ENCODE measurements at regions not wholly inside any gene's neighbourhood (a gene's known extent, or its start where the extent isn't known, plus 50 kb on each side); places are given as distances from the start of the nearest gene placed in this dataset.

DNA sequence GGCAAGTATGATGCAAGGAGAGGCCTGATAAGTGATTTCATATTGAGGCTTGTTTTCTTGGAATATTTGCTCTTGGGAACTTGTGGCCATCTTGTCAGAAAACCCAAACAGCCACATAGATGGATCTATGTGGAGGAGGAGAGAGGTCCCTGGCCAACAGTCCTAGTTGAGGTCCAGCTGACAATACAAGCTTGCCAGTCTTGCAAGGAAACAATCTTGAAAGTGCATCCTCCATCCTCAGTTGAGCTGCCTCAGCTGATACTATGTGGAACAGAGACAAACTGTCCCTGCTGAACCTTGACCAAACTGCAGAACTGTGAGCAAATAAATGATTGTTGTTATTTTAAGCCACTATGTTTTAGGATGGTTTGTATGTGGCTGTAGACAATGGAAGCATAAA, 146.4 kb downstream of the TMX1 start:
- H3K4me3 ChIP-seq (ENCODE audit: low read depth, poor library complexity, severe bottlenecking), result no peak overlapping the region
- intact Hi-C loops (cut with DNase I; ENCODE audit: low total_unique reads), result no loop called here
- no peak for TF ChIP-seq POLR2A (IDR thresholded peaks at IDR 0.05)
- TF ChIP-seq, protein P1, sequence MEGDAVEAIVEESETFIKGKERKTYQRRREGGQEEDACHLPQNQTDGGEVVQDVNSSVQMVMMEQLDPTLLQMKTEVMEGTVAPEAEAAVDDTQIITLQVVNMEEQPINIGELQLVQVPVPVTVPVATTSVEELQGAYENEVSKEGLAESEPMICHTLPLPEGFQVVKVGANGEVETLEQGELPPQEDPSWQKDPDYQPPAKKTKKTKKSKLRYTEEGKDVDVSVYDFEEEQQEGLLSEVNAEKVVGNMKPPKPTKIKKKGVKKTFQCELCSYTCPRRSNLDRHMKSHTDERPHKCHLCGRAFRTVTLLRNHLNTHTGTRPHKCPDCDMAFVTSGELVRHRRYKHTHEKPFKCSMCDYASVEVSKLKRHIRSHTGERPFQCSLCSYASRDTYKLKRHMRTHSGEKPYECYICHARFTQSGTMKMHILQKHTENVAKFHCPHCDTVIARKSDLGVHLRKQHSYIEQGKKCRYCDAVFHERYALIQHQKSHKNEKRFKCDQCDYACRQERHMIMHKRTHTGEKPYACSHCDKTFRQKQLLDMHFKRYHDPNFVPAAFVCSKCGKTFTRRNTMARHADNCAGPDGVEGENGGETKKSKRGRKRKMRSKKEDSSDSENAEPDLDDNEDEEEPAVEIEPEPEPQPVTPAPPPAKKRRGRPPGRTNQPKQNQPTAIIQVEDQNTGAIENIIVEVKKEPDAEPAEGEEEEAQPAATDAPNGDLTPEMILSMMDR (IDR thresholded peaks at IDR 0.05), result no peak
- no peak for DNase-seq (ENCODE audit: low spot score in 2 of 2)

DNA sequence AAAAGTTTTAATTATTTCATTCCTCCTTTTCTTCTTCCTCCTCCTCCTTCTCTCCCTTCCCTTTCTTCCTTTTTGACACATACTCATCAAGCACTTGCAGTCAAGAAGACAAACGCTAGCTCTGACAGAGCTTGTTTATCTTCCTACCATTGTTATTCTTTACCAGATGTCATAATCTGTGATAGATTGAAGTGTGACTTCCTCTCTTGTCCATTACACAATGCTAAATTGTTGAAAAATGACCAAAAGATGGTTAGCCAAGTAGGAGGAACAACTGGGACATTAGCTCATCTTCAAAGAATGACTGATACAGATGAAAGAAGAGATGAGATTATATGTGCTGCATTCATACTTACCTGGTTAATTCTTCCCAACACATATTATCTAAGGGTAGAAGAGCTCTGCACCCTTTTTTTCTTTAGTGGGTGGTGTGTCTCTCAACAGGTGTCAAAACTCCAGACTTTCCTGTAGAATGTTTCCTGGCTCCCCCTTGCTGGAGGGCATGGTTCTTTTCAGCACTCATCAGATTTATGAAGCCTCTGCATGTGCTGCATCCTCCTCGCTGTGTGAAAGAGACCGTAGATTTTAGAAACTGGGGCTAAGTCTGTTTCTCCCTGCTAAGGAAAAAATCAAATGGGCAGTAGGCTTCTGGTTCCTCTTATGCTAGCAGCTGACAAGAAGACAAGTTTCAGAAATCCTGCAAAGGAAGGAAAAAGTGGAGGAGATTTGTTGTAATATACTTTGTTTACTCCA, 147.1 kb downstream of the TMX1 start:
- intact Hi-C loops (cut with DNase I; ENCODE audit: low total_unique reads), result no loop called here
- TF ChIP-seq POLR2A (IDR thresholded peaks at IDR 0.05), result no peak
- TF ChIP-seq, protein P1 (IDR thresholded peaks at IDR 0.05), result no peak
- 40 to 46% methylated on average over 3 of the region's 3 CpGs for WGBS, 2 donors
- DNase-seq (ENCODE audit: low spot score in 2 of 2), result no peak
- H3K4me3 ChIP-seq (ENCODE audit: low read depth, poor library complexity, severe bottlenecking), result no peak overlapping the region

DNA sequence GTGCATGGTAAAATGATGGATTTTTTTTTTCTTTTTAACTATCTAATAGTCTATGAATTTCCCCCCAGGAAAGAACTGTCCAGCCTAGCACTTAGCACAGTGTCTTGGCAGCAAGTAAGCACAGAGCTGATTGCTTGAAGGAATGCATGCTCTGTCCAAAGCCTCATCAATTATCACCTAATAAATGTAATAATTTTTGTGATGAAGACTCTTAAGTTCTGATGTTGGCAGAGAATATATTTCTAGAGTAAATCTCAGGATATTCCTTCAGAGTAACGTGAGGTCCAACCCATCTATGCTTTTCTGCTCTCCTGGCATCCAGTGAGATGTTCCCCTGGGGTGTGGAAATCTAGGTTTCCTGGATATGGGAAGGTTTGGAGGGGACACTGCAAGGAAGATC, 152.4 kb downstream of the TMX1 start:
- 41 to 55% methylated on average over 1 of the region's 1 CpG for WGBS, 2 donors
- intact Hi-C loops (cut with DNase I; ENCODE audit: low total_unique reads), result no loop called here
- no peak overlapping the region for H3K4me3 ChIP-seq (ENCODE audit: low read depth, poor library complexity, severe bottlenecking)
- no peak for TF ChIP-seq POLR2A (IDR thresholded peaks at IDR 0.05)
- TF ChIP-seq, protein P1 (IDR thresholded peaks at IDR 0.05), result no peak
- DNase-seq (ENCODE audit: low spot score in 2 of 2), result no peak

DNA sequence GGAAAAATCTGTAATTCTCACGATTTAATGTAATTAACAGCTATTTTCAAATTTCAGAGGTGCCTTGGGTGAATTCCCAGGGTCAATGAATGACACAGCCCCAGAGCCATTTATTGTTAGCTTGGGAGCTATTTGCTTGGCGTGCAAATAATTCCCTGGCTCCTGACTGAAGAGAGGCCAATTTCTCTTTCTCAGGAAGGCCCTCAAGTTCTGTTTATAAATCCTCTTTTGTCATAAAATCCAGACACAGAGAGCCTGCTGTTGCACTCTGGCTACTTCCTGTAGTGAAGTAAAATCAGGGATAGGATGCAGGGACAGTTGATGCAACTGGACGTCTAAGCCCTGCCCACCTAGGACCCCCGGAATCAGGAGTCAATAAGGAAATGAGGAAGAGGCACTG, 154.3 kb downstream of the TMX1 start:
- intact Hi-C loops (cut with DNase I; ENCODE audit: low total_unique reads), result no loop called here
- TF ChIP-seq, protein P1 (IDR thresholded peaks at IDR 0.05), result no peak
- TF ChIP-seq POLR2A (IDR thresholded peaks at IDR 0.05), result no peak
- 27% methylated on average over 4 of the region's 4 CpGs for WGBS, 2 donors
- DNase-seq (ENCODE audit: low spot score in 2 of 2), result no peak
- no peak overlapping the region for H3K4me3 ChIP-seq (ENCODE audit: low read depth, poor library complexity, severe bottlenecking)

DNA sequence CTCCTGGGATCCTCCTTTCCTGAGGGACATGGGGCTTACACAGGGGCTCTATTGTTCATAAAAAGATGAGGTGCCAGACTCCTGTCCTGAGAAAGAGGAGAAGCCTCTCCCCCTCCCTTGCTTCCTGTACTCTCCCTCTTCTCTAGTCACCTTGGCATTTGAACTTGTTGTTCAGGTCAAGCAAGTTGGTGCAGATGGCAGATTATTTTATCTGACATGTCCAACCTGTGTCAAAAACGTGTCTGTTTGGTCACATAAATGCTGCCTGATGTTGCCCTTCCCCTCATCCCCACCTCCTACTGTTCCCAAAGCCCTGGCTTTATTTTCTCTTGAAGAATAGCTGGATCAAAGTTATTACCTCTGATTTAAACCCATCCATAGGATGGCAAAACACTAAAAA, 154.8 kb downstream of the TMX1 start:
- no peak for DNase-seq (ENCODE audit: low spot score in 2 of 2)
- TF ChIP-seq POLR2A (IDR thresholded peaks at IDR 0.05), result no peak
- TF ChIP-seq, protein P1 (IDR thresholded peaks at IDR 0.05), result no peak
- WGBS, 2 donors, result 4 to 7% methylated on average over 1 of the region's 1 CpG
- intact Hi-C loops (cut with DNase I; ENCODE audit: low total_unique reads), result no loop called here
- no peak overlapping the region for H3K4me3 ChIP-seq (ENCODE audit: low read depth, poor library complexity, severe bottlenecking)

DNA sequence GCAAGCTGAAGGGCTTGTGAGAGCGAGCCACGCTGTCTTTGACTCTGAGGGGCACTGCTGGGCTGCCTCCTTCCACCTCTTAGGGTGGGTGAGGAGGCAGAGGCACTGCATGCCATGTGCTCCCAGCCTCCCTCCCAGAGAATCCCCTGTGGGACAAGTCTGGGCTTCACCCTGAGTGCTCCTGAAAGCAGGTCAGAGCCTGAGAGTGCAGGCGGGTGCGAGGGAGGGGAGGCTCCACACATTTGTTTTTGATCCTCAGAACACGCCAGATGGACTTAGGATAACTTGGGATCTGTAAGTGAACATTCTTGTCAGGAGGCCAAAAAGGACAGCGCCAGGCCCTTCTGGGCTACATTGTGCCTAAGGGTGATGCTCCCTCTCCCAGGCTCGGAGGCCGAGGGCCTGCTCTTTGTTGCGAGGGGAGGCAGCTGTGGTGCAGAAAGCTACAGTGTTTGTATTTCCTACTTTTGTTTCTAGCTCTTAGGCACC, 155.4 kb downstream of the TMX1 start:
- intact Hi-C loops (cut with DNase I; ENCODE audit: low total_unique reads), result no loop called here
- TF ChIP-seq POLR2A (IDR thresholded peaks at IDR 0.05), result no peak
- TF ChIP-seq, protein P1 (IDR thresholded peaks at IDR 0.05), result no peak
- WGBS, 2 donors, result 18 to 28% methylated on average over 9 of the region's 9 CpGs
- no peak overlapping the region for H3K4me3 ChIP-seq (ENCODE audit: low read depth, poor library complexity, severe bottlenecking)
- peak; percentile 57 to 87 for DNase-seq (ENCODE audit: low spot score in 2 of 2)
